Tibial nerve (tissue), 3 donors: ENCODE measurements at regions not wholly inside any gene's neighbourhood (a gene's known extent, or its start where the extent isn't known, plus 50 kb on each side); places are given as distances from the start of the nearest gene placed in this dataset.

Source experiments
- POLR2A ChIP-seq, 2 donors: fragments of 450-650 bp; IDR thresholded peaks; one replicate each; pipeline ENCODE4 v1.6.1; 2017; ENCODE audit warnings: antibody characterized with exemption in 2 of 2, mild to moderate bottlenecking in 2 of 2, moderate library complexity in 2 of 2
- TF ChIP-seq, protein P1 (sequence below), 5 experiments: fragments of 200-600 bp in 3 of 5; fragments of 450-650 bp in 2 of 5; sonication (generic) in 3 of 5; IDR thresholded peaks; one replicate each; pipeline ENCODE4 v1.5.1; 2016 to 2019; ENCODE audit warnings: antibody characterized with exemption in 5 of 5, mild to moderate bottlenecking in 3 of 5, moderate library complexity in 2 of 5

DNA sequence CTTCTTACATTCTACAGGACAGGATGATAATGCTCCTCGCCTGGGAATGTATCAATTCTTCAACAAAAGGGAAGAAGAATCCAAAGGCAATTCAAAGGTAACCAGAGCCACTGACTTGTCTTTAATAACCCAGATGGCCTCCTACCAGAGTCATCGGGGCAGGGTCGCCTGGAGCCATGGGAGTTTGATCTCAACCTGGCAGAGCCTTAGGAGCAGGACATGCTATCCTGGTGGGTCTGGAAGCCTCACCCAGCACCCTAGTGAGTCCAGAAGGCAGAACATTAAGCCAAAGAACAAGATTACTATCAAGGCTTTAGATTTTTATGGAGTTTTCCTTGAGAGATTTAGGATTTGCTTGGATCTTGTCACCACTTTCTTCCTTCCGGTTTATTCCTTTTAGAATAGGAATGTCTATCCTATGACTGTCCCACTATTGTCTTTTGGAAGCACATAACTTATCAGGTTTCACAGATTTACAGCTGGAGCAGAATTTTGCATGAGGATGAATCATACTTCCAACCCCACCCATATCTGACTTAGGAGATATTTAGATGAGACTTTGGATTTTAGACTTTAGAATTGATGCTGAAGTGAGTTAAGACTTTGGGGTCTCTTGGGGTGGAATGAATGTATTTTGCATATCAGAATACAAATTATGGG, 330.3 kb upstream of the GOLIM4 start:
- TF ChIP-seq, protein P1, sequence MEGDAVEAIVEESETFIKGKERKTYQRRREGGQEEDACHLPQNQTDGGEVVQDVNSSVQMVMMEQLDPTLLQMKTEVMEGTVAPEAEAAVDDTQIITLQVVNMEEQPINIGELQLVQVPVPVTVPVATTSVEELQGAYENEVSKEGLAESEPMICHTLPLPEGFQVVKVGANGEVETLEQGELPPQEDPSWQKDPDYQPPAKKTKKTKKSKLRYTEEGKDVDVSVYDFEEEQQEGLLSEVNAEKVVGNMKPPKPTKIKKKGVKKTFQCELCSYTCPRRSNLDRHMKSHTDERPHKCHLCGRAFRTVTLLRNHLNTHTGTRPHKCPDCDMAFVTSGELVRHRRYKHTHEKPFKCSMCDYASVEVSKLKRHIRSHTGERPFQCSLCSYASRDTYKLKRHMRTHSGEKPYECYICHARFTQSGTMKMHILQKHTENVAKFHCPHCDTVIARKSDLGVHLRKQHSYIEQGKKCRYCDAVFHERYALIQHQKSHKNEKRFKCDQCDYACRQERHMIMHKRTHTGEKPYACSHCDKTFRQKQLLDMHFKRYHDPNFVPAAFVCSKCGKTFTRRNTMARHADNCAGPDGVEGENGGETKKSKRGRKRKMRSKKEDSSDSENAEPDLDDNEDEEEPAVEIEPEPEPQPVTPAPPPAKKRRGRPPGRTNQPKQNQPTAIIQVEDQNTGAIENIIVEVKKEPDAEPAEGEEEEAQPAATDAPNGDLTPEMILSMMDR (IDR thresholded peaks at IDR 0.05): no peak
- TF ChIP-seq POLR2A (IDR thresholded peaks at IDR 0.05): no peak
